HFFc6 (cell line): ENCODE measurements at regions not wholly inside any gene's neighbourhood (a gene's known extent, or its start where the extent isn't known, plus 50 kb on each side); places are given as distances from the start of the nearest gene placed in this dataset.
A peak's percentile ranks its signal among the peaks of the same experiment; 100 is the strongest.

ENCODE experiments used
- DNase-seq: peaks from one replicate; pipeline ENCODE4 v3.0.0-alpha.2; 2018
- H3K27ac Mint-ChIP-seq: 2 replicates; pipeline ENCODE4 v1.8.0; 2020; ENCODE audit warnings: mild to moderate bottlenecking, mixed read lengths
- H3K27me3 Mint-ChIP-seq: 2 replicates; pipeline ENCODE4 v1.8.0; 2021; ENCODE audit warnings: mild to moderate bottlenecking, moderate library complexity, mixed read lengths; ENCODE audit not compliant: insufficient read depth
- H3K36me3 Mint-ChIP-seq: 2 replicates; pipeline ENCODE4 v1.8.0; 2021; ENCODE audit warnings: low read depth, mixed read lengths
- H3K4me1 Mint-ChIP-seq: 2 replicates; pipeline ENCODE4 v1.8.0; 2020; ENCODE audit warnings: low read depth, mixed read lengths
- H3K4me3 Mint-ChIP-seq: 2 replicates; pipeline ENCODE4 v1.8.0; 2020; ENCODE audit warnings: mild to moderate bottlenecking, moderate library complexity, mixed read lengths
- H3K9me3 Mint-ChIP-seq: 2 replicates; pipeline ENCODE4 v1.8.0; 2020; ENCODE audit warnings: mild to moderate bottlenecking, mixed read lengths
- TF ChIP-seq, protein P1 (sequence below): fragments of 200-600 bp; sonication (generic); IDR thresholded peaks from 2 replicates; pipeline ENCODE4 v1.5.0; 2021; ENCODE audit warnings: antibody characterized with exemption, mild to moderate bottlenecking

DNA sequence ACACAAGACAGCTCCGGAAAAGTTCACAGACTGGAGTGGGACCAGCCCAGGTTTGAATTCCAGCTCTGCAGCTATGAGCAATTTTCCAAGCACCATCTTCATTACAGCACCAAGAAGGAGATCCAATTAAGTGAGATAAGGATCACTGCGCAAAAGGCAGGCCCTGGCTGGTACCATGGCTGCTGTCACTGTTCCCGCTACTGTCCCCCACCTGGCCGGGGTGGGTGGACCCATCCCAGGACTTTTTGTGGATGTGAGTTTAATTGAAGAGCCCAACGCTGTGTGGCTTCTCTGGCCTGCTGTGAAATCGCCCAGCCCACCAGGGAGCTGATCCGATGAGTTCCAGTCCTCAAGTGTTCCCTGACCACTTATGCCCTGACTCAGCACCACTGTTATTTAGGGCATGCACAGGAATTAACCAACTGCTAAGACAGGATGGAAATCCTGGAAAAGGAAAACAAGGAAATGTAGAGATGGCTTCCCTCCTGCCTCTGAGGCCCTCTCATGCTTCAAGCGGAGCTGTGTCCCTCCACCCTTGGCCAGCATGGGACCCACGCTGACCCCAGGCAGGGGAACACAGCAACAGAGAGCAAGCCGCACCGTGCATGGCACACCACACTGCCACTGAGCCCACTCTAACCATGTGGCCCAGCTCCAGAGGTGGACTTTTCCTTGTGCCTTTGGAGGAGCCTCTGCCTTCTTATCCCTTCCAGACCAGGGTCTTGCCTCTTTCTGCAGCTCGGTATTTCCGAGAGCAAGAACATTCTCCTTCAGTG is 150.0 kb upstream of the CST7 start:
- Mint-ChIP-seq H3K36me3 (no peaks in the 10 kb centered on the region), H3K4me3 (no peak overlapping the region), H3K9me3 (no peaks in the 10 kb centered on the region), H3K27ac (peak overlapping the region; percentile 41; the same call in 1 of the 2 replicates), H3K27me3 (peaks cover 21% of the 10 kb centered on the region), H3K4me1 (peaks cover 35% of the 10 kb centered on the region)
- DNase-seq, result peak; percentile 25
- TF ChIP-seq, protein P1, sequence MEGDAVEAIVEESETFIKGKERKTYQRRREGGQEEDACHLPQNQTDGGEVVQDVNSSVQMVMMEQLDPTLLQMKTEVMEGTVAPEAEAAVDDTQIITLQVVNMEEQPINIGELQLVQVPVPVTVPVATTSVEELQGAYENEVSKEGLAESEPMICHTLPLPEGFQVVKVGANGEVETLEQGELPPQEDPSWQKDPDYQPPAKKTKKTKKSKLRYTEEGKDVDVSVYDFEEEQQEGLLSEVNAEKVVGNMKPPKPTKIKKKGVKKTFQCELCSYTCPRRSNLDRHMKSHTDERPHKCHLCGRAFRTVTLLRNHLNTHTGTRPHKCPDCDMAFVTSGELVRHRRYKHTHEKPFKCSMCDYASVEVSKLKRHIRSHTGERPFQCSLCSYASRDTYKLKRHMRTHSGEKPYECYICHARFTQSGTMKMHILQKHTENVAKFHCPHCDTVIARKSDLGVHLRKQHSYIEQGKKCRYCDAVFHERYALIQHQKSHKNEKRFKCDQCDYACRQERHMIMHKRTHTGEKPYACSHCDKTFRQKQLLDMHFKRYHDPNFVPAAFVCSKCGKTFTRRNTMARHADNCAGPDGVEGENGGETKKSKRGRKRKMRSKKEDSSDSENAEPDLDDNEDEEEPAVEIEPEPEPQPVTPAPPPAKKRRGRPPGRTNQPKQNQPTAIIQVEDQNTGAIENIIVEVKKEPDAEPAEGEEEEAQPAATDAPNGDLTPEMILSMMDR, result no peak

DNA sequence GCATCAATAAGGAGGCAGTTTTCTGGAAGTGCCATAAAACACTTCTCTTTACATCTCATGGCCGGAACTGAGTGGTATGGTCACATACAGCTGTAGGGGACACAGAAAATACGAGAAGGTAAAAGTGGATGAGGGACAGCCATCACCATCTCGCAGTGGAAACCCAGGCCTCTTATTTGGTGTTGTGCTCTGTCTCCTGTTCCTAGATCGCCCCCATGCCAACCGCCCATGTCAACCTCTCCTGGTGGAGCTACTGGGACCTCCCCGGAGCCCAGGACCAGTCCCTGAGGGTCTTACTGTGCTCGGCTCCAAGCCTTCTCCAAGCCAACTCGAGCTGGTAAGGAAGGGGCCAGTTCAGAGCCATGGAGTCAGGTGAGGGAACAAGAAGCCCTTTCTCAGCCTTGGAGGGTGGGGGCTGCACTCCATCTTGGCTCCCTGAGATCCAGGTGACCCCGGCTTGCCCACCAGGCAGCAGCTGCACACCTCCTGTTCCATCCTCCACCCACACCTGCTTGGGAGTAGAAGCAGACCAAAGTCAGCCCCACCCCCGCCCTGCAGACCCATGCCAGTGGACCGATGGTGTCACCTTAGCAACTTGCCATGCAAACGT is 149.0 kb upstream of the CST7 start:
- H3K9me3 Mint-ChIP-seq, result no peaks in the 10 kb centered on the region
- no peak overlapping the region for H3K4me3 Mint-ChIP-seq
- no peak for DNase-seq
- peaks cover 20% of the 10 kb centered on the region for H3K27me3 Mint-ChIP-seq
- TF ChIP-seq, protein P1, result no peak
- no peaks in the 10 kb centered on the region for H3K36me3 Mint-ChIP-seq
- H3K27ac Mint-ChIP-seq, result no peak overlapping the region
- peaks cover 31% of the 10 kb centered on the region for H3K4me1 Mint-ChIP-seq

DNA sequence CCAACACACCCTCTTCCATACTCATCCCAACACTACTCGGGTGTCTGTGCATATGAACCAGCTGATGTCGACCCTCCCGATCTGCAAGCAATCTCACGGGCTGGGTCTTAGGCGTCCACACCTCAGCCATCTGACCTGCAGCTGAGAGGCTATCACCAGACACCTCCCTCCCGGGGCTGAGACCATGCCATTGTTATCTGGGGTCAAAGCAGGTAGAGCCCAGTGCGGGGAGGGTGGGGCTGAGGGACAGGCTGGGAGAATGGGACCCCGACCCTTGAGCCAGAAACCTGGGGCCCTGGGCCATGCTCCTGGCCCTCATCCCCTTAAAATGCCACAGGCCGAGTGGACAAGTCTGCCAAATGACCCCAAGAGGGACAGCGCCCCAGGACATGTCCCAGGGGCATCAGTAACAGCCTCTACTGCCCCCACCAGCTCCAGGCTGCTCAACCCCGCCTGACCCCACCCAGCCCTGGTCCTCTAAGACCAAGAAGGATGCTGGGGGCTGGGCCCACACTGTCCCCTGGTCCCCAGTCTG is 146.7 kb upstream of the CST7 start:
- no peak overlapping the region for H3K4me3 Mint-ChIP-seq
- TF ChIP-seq, protein P1, result no peak
- H3K36me3 Mint-ChIP-seq, result no peaks in the 10 kb centered on the region
- no peak for DNase-seq
- peaks cover 19% of the 10 kb centered on the region for H3K4me1 Mint-ChIP-seq
- no peak overlapping the region for H3K27ac Mint-ChIP-seq
- no peaks in the 10 kb centered on the region for H3K9me3 Mint-ChIP-seq
- peaks cover 18% of the 10 kb centered on the region for H3K27me3 Mint-ChIP-seq

DNA sequence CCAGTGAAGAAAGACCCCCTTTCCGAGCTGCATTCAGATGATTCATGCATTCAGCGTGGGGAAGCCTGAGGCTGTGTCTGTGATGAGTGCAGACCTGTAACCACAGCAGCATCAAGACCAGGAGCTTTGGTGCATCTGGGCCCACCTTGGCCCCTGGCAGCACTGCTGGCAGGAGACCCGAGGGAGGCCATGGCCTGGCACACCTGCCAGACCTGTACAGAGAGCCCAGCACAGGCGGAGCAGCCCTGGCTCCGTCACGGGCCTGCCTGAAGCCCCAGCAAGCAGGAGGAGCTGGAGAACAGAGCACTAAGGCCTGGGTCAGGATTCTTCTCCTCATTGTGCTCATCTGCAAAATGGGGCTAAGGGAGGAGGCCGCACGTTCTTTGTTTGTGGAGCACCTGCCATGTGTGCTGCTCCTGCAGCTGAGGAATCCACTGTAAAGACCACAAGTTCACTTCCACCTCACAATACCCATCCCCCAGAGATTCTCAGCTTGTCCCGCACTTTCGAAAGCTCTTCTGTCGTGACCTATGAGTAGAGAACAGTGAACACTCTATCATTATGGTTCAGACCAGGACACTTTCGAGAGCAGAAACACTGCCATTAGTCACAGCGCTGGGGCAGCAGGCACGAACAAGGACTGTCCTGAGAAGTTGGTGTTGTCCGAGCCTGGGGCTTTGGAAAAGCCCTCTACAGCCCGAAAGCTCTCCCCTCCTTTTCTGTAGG is 144.4 kb upstream of the CST7 start:
- DNase-seq, result no peak
- TF ChIP-seq, protein P1, result no peak
- Mint-ChIP-seq H3K27ac (no peak overlapping the region), H3K27me3 (peaks cover 28% of the 10 kb centered on the region), H3K36me3 (no peaks in the 10 kb centered on the region), H3K4me3 (no peak overlapping the region), H3K9me3 (no peaks in the 10 kb centered on the region), H3K4me1 (peaks cover 2% of the 10 kb centered on the region; the same call in 1 of the 2 replicates)

DNA sequence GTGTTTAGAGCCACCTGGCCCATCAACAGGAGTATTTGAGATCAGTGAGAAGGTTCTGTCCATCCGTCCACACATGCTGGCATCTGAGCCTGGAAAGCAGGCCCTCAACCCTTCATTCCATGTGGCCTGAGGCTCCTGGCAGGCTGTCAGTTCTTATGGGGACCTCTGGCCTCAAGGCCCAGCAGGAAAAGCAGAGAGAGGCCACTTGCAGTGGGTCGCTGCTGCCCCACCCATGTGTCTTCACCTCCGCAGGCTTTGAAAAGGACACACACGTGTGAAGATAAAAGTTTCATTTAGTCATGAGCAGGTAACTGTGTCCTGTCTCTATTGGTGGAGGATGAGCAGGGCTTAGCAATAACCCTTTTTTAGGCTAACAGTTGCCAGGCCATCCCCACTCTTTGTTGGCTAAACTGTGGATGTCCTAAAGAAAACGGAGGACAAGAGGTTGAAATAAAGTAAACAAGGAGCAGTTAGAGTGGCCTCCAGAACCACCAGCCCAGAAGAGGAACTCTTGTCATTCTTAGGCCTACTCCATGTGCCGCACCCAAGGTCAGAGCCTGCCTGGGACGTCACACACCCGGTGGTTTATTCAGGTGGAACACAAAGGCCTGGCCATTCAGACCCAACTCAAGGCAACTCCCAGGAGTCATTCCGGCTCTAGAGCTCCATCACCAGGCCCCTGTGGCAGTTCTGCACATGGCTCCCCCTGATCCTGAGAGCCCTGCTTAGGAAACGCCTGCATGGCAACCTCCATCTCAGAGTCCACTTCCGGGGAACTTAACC is 143.4 kb upstream of the CST7 start:
- Mint-ChIP-seq H3K4me3 (no peak overlapping the region), H3K4me1 (no peaks in the 10 kb centered on the region), H3K27me3 (peaks cover 25% of the 10 kb centered on the region), H3K27ac (no peak overlapping the region), H3K9me3 (no peaks in the 10 kb centered on the region), H3K36me3 (no peaks in the 10 kb centered on the region)
- TF ChIP-seq, protein P1, result no peak
- no peak for DNase-seq
